NOMO-1 (cell line): ENCODE measurements at regions not wholly inside any gene's neighbourhood (a gene's known extent, or its start where the extent isn't known, plus 50 kb on each side); places are given as distances from the start of the nearest gene placed in this dataset.
"Not testable (repeated sequence)": the region's sequence is repeated elsewhere in the genome, so short reads cannot be mapped to it uniquely, and the experiment has no call there.

ENCODE experiments used
- DNase-seq, 2 experiments: peaks; one replicate each; lab custom pipeline; 2025; ENCODE audit not compliant: unreplicated experiment in 2 of 2; lab: John Stamatoyannopoulos, UW

DNA sequence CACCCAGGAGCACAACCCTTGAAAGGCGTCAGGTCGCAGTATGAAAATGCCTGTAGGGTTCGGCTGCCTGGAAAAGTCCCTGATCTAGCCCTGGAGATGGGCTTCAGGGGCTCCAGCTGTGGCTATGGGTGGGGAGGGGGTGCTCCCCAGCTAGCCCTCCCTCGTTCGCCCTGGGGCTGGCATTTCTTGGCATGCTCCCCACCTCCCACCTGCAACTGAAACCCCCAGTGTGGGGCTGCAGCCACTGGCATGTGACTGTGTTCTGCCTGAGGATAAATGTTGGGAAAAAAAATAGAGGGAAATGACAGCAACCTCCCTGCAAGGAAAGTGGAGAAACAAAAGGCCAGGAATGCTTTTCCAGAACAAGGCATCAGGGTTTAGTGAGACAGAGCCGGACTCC lies 109.2 kb downstream of the COPS8 start:
- no peak for DNase-seq

DNA sequence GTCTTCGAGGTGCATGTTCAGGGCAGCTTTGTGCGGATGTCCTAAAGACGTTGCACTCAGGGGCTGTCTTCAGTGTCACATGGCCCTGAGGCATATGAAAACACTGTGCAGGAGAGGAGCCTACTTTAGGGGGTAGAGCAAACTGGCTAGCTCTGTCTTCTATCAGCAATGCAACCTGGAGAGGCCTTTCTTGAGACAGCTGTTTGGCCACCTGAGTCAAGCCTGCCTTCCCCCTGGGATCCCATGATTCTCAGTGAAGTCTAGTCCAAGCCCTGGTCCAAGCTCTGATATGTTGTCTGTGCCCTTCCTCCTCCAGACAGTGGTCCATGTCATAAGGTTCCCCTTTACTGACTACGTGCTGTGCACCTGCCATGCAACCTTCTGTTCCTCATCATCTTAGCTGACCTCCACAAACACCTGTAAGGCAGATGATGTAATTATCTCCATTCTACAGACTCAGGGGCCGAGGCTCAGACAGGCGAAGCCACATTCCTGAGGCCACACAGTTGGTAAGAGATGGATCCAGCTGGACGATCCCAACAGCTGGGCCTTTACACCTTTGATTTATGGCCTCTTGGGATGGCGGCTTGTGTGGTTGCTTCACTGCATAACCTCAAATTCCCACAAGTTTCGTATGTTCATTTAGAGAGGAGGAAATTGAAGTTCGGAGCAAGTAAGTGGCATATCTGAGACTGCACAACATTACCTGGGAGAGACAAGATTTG lies 109.9 kb downstream of the COPS8 start:
- DNase-seq, result no peak

DNA sequence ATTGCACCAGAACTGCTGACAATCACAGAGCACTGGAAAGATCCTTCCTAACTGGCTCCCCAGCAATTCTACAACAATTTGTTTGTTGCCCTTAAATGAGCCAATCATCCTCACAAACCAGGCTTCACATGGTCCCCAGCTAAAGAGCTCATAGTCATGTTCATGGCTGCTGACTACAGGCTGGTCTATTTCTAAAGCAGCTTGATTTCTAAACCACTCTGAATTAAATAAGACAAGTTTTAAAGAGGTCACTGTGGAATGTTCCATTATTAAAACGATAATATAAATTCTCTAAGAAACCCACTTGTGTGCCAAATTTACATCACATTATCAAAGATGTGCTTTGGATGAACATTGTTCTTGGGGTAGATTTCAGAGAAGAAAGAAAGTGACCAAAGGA lies 110.7 kb downstream of the COPS8 start:
- DNase-seq, result no peak

DNA sequence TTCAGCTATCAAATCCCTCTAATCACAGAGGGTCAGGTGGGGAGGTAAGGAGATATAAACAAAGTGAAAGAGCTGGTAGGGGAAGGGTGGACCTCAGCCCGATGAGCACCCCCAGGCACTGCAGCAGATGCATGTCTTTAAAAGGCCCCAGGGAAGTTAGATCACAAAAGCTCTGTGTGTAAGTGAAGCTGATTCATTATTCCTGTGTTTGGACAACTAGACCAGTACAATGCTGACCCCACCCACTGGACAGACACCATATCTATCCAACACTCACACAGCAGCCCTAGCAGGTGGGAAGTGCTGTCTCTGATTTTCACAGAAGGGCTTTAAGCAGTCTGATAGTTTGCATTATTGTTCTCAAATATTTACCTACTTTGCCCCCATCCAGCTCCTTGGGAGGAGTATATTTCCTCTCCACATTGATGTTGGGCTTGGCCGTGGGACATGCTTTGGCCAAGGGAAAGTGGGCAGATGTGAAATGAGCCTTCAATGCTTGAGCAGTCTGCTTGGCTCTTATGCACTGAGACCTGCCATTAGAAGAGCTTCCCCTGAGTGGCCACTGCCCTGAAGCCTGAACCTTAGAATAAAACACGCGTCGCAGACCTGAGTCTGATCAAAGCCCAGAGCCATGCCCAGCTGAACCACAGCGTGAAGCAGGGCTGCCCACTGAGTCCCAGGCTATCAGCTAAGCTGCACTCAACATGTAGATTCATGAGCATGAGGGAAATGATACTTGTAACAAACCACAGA lies 111.4 kb downstream of the COPS8 start:
- no peak for DNase-seq

DNA sequence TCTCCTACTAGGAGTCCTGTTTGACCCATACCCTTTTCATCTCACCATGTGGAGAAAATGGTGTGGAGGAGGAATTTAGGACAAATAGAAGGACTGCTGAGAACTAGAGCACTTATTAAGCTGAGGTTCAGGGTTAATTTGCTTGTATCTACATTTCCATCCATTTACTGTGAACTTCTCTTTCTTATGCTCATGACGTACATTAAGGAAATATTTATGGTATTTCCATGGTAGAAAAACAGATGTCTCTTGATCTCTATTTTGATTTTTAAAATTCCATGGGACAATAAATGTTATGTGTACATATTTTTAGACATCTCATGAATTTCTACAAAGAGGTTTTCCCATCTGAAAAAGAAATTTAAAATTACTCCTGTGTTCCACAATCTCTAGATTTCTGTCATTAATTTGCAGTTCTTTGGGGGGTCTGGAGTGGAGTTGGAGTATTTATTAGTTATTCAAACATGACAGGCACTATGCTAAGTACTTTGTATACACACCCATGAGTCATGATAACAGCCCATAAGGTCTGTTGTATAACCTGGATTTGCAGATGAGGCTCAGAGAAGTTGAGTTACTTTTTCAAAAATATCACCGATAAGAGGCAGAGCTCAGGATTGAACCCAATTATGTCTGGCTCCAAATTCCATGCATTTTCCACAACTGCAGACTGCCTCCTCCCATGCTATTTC lies 112.6 kb downstream of the COPS8 start:
- DNase-seq, result no peak

DNA sequence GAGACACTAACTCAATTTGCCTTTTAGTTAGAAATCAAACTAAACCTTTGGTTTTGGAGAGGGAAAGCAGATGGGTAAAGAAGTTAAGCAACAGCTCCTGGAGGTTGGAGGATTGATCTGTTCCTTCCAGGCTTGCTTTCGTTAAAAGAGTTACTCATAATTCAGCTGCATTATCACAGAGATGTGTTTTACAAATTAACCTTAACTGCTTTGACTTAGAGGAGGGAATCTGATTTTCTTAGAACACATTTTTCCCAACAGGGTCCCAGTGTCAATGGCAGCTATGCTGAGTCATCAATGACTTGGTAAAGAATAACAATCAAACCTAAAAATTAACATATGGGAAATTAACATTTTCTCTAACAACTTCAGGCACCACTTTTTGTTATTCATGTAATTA lies 113.4 kb downstream of the COPS8 start:
- DNase-seq, result no peak

DNA sequence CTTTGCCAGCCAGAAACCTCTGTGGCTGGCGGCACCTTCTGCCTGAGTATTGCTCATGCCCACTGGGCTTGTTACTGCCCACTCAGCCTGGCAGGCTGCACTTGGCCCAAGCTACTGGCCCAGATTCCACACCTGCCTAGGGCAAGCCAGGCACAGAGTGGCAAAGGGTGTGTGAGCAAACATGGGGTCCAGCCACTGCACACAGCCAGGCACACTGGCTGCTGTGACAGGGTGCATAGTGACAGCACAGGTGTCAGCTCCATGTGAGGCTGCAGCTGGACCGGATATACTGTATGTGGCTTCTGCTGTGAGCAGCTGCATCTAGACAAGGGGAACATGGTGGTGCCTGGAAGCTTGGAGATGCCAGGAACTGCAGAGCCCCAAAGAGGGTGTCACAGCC lies 113.9 kb downstream of the COPS8 start:
- DNase-seq, result no peak

DNA sequence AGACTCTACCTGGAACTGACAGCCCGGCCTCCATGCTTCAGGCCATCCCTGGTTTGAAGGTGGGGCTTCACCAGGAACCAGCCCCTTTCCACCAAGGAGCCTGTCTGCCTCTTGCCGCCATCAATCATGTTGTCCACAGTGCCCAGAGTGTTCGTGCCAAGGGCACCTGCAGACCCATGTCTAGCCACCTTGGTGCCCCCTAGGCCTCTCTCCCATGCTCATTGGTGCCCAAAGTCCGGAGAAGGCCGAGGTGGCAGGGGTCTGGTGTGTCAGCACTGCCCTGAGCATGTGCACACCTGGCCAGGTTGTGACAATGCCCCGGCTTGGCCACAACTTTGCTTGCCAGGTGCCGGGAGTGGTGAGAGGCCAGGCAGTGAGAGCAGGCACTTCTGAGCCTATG lies 114.8 kb downstream of the COPS8 start:
- DNase-seq, result no peak

DNA sequence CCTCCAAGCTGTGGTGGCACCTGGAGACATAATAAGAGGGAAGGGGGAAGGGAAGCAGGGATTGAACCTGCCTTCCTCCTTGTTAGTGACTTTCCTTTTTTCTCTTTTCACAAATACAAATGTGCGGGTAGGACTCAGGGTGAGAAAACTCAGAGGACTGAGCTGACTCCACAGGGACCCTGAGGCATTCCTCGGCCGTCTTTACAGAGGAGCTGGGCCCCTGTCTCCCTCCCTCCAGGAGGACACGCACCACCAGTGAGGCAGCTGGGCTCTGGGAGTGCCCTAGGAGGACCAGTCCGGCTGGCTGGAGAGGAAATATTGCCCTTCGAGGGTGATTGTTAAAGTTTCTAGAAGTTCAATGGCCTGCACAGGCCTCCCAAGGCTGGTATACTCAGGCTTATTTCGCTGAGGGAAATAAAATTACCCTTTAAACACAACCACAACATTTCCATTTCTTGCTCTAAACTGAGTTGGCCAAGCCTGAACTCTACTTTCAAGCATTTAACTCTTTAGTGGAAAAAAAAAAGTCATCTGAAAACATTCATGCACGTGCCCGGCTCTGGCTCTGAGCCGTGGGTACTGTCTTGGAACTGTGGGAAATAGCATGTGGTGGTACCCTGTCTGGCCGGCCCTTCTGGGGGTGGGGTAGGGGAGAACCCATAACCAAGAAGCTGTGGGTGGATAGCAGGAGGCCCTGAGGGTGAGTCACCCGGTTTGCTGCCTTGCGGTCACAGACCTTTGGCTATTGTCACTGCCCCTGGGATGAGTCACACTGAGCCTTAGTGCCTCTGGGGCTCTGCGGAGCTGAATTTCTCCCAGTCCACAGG lies 116.0 kb downstream of the COPS8 start:
- peak; percentile 73 to 79 for DNase-seq

DNA sequence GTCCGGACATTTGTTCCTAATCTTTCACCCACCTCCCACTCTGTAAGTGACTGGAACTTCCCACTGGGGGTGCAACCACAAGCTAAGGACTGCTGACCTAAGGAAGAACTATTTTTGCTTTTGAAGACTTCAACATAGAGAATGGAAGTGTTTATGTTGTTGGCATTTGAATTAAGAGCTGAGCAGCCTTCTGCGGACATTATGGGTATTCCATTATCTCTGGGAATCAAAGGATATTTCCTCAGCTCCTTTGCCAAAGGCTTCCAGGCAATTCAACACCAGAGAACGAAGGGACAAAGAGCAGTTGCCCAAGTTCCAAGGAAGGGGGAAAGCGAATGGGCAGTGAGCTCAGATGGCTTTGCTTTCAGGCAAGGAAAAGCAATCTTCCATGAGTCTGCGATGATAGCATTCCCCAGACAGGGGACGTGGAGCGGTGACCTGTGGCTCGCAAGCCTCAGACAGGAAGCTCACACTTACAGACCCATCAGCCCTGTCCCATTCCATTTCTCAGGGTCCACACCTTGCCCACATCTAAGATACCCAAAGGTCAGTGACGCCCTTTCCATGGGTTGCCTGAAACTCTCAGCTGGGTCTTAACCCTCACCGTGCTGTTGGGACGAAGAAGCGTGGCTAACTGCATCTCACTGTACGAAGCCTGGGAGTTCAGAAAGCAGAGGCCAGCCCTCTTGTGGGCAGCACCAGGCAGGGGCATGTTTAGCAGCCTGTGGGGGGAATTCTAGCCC lies 116.8 kb downstream of the COPS8 start:
- DNase-seq, result no peak

DNA sequence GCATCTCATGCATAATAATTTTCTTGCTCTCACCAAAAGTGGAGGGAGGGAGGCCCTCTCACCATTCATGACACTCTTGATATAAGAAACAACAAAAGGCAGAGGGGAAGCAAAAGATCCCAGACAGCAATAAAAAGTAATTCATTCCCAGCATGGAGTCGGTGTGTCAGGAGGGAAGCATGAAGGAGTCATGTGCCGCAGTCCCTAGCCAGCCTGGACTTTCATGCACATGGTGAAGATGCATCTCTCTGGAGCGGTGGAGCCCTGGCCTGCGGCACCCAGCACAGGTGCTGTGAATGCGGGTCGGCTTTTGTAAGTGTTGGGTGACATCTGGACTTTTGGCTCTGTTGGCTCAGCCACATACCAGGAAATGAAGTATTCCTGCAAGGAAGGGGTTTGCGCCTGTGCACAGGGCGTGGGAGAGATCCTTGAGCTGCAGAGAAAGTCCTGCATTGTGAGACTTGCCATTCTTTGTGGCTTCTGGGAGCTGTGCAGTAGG lies 119.4 kb downstream of the COPS8 start:
- no peak for DNase-seq

DNA sequence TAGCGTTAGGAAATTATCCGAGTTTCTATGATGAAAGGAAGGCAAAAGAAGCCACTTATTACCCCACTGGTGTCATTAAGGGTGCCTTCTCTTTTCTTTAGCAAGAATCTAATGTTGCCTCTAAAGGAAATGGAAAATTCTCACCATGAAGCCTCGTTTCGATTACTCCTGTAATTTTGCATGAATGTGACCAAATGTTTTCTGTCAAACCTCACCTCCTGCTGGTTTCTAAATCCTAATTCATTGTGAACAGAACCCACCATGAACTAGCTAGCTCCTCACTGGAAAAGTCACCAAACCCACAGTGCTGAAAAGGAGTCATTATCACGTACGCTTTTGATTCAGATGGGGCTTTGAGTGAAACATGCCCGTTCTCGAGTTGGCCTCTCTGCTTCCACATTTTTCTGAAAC lies 119.9 kb downstream of the COPS8 start:
- DNase-seq, result no peak

DNA sequence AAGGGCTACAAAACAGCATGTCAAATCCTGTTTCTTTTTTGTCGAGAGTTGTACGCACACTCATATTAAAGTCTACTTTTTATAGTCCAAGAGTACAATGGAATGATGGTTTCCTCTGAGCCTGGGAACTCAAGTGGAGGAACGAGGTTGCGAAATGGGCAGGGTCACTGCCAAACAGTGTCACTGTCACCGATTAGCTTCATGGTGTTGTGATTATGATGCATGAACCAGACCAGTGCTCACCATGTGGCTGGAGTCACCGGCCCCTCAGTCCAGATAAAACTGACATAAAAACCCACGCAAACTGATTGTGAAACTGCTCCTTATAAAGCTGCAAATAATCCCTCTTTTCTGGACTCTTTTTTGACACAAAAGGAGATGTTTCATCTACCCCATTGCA lies 122.0 kb downstream of the COPS8 start:
- peak in 1 of 2 experiments; percentile 10 for DNase-seq

DNA sequence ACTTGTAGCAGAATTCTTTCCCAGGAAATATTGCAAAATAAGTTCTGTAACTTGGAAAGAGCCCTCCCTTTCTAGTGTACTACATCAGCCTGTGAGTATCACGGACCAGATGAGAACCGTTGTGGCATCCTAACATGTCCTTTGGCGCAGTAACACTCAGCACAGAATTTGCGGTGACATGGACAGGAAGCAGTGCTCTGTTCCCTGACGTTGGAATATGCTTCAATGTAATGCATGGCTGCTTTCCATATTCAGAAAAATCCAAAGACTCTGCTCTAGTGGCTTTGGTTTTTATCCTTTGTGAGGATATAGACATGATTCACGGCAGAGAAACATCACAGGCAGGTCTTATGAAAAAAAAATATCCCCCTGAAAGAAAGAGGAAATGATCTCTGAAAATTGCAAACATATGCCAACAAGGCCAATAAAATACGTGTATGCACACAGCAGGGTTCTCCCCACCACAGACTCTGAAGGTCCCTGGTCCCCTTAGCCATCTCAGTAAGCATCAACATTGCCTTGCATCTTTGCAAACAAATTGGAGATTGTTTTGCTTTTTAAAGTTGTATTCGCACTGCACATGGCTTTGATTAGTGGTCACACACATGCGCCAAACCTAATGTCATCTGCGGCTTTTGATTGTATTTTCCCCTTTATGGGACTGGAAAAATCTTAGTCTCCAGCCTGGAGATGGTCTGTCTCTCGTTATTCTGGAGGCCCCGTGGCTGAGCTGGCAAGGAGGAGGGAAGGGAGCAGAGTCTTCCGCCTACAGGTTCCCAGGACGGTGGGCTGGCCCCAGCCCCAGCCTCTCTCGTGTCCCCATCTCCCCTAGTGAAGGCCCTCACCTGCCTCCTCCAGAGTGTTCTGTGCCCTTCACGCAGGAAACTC lies 122.9 kb downstream of the COPS8 start:
- peak; percentile 41 to 82 for DNase-seq

DNA sequence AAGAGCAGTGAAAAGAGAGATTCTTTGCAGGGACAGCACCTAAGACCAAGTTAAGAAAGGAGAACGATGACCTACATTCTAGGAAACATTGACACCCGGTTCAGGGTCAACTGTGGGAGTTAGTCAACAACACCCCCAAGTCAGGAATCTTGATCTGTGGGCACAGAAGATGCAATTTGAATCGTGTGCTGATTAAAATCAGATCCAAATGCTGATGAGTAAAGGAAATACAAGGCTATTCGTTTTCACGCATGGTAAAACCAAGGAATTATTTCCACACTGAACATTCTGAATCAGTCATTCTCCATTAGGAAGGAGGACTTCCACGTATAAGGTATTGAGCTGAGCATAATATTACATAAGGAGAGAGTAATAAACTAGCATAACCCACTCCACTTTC lies 124.2 kb downstream of the COPS8 start:
- no peak for DNase-seq

DNA sequence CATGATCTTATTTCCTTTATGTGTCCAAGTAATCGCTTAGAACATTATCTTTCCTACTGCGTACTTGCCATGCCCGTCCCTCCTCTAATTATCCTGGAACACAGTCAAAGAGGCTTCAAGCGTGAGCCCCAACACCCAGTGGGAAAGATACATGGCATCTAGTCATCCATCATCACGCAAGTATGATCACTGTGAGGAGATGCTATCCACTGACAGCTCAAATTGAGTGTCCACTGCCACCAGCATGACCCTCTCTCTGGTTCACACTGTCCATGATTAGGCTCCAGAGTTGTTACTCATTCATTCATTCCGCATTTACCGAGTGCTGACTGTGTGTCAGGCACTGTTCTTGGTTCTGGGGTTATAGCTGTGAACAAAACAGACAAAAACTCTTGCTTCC lies 124.6 kb downstream of the COPS8 start:
- no peak for DNase-seq

DNA sequence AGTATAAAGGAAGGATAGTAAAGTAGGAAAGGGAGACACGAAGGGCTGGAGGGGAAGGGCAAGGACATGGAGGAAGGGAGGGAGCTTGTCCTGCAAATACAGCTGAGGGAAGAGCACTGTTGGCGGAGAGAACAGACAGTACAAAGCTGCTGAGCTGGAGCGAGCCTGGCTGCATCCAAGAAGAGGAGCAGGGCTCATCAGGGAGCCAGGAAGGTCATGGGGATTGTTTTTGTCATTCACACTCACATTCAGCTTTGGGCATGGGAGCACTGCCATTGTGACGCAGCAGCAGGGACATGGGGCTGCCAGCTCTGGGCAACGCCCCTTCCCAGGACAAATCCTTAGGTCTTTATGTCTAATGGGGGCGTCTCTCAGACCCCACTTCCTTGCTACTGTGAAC lies 125.1 kb downstream of the COPS8 start:
- no peak for DNase-seq

DNA sequence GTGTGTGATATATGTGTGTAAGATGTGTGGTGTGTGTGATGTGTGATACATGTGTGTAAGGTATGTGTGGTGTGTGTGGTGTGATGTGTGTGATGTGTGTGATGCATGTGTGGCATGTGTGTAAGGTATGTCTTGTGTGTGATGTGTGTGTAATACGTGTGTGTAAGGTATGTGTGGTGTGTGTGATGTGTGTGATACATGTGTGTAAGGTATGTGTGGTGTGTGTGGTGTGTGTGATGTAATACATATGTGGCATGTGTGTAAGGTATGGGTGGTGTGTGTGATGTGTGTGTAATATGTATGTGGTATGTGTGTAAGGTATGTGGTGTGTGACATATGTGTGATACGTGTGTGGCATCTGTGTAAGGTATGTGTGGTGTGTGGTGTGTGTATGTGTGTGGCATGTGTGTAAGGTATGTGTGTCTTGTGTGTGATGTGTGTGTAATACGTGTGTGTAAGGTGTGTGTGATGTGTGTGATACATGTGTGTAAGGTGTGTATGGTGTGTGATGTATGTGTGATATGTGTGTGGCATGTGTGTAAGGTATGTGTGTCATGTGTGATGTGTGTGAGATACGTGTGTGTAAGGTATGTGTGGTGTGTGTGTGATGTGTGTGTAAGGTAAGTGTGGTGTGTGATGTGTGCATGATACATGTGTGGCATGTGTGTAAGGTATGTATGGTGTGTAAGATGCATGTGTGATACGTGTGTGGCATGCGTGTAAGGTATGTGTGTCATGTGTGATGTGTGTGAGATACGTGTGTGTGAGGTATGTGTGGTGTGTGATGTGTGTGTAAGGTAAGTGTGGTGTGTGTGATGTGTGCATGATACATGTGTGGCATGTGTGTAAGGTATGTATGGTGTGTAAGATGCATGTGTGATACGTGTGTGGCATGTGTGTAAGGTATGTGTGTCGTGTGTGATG lies 126.9 kb downstream of the COPS8 start:
- DNase-seq, result not testable (repeated sequence)
